HG02610 (cell line): ENCODE measurements at regions not wholly inside any gene's neighbourhood (a gene's known extent, or its start where the extent isn't known, plus 50 kb on each side); places are given as distances from the start of the nearest gene placed in this dataset.
"Not testable (repeated sequence)": the region's sequence is repeated elsewhere in the genome, so short reads cannot be mapped to it uniquely, and the experiment has no call there.

Source experiments
- ATAC-seq: cut with Tn5 transposase; IDR thresholded peaks from one replicate; pipeline ENCODE4 v1.9.1; 2021; ENCODE audit warnings: mild to moderate bottlenecking, moderate library complexity; ENCODE audit not compliant: unreplicated experiment

DNA sequence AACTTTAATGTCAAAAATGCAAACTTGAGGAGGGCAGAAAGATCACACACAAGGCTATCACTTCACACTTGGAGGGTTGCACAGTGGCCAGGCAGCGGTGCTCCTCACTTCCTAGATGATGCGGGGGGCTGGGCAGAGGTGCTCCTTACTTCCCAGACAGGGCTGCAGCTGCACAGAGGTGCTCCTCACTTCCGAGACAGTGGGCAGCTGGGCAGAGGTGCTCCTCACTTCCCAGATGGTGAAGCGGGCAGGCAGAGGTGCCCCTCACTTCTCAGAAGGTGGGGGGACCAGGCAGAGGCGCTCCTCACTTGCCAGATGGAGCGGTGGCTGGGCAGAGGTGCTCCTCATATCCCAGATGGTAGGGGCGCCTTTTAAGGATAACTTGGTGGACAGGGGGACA, 423.2 kb upstream of the RORB start:
- ATAC-seq, result no peak

DNA sequence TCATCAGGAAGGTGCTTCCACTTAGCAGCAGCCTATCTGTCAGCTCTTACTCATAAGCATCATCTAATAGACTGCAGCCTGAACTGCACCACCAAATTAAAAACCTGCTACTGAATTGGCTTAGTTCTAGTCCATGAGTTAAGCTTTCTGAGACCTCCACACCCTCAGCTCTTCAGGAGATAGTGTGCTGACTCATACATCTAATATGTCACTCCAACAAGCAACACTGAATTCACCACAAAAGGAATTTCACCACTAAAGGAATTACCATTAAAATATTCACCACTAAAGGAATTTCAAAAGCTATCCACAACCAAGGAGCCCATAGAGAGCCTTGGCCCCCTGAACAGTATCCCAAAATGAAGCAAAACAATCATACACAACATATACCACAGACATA, 418.5 kb upstream of the RORB start:
- ATAC-seq, result no peak

DNA sequence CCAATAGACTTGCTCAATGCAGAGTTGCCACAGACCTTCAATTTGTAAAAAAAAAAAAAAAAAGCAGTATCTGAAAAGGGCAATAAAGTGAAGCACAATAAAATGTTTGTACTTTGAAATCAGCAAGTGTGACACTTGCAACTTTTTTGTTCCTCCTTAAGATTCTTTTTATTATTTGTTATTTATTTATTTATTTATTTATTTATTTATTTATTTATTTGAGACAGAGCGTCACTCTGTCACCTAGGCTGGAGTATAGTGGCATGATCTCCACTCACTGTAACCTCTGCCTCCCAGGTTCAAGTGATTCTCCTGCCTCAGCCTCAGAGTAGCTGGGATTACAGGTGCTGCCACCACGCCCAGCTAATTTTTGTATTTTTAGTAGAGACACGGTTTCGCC, 416.5 kb upstream of the RORB start:
- not testable (repeated sequence) for ATAC-seq

GRCh38 chr9:74083681-74084433, 413.3 kb upstream of the RORB start:
- ATAC-seq, result no peak

DNA sequence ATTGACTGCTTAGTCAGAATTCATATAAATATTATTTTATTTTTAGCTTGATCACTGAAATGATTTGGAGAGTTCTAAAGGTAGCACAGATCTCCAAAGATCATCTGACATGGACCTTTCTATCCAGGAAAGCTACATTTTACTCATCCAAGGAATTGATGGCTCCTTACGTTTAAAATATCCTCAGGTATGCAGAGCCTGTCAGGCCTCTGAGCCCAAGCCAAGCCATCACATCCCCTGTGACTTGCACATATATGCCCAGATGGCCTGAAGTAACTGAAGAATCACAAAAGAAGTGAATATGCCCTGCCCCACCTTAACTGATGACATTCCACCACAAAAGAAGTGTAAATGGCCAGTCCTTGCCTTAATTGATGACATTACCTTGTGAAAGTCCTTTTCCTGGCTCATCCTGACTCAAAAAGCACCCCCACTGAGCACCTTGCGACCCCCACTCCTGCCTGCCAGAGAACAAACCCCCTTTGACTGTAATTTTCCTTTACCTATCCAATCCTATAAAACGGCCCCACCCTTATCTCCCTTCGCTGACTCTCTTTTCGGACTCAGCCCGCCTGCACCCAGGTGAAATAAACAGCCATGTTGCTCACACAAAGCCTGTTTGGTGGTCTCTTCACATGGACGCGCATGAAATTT, 411.6 kb upstream of the RORB start:
- not testable (repeated sequence) for ATAC-seq

- ATAC-seq, result not testable (repeated sequence)
Observed at GRCh38 chr9:74090921-74091320, 406.2 kb upstream of the RORB start.

- ATAC-seq, result no peak
Observed at GRCh38 chr9:74092491-74092834, 404.7 kb upstream of the RORB start.

DNA sequence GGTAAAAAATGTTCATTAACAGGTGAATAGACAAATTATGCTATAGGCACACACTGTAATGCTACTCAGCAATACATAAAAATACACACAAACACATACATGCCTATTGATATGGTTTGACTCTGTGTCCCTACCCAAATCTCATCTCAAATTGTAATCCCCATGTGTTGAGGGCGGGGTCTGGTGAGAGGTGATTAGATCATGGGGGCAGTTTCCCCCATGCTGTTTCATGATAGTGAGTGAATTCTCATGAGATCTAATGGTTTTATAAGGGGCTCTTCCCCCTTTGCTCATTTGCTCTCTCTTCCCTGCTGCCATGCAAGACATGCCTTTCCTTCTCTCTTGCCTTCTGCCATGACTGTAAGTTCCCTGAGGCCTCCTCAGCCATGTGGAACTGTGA, 403.1 kb upstream of the RORB start:
- ATAC-seq, result not testable (repeated sequence)

GRCh38 chr9:74094766-74095165, 402.4 kb upstream of the RORB start:
- ATAC-seq, result no peak

DNA sequence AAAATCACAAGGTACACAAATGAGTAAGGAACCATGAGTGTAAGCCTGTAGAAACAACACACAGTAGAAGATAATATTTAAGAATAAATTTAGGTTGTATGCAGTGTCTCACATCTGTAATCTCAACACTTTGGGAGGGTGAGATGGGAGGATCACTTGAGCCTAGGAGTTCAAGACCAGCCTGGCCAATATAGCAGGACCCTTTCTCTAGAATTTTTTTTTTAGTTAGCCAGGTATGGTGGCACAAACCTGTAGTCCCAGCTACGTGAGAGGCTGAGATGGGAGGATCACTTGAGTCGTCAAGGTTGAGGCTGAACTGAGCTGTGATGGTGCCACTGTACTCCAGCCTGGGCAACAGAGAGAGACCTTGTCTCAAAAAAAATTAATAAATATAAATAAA, 401.2 kb upstream of the RORB start:
- no peak for ATAC-seq

- no peak for ATAC-seq
Observed at GRCh38 chr9:74096420-74096819, 400.7 kb upstream of the RORB start.

DNA sequence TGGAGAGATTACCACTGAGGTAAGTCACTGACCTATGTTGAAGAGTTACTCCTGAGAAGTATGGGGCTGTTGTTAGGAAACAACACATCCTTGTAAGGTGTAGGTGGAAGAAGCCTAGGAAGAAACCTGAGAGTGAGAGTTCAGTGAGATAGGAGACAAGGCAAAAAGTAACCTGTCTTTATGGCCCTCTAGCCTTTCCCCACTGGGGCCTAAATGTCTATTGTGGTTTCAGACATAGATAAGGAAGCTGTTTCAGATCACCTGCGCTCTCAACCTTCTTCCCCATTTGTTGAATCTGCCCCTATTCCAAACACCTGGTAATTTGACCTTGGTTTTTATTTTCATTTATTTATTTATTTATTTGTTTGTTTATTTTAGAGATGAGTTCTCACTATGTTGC, 397.1 kb upstream of the RORB start:
- no peak for ATAC-seq

GRCh38 chr9:74102148-74102547, 395.0 kb upstream of the RORB start:
- ATAC-seq, result not testable (repeated sequence)

DNA sequence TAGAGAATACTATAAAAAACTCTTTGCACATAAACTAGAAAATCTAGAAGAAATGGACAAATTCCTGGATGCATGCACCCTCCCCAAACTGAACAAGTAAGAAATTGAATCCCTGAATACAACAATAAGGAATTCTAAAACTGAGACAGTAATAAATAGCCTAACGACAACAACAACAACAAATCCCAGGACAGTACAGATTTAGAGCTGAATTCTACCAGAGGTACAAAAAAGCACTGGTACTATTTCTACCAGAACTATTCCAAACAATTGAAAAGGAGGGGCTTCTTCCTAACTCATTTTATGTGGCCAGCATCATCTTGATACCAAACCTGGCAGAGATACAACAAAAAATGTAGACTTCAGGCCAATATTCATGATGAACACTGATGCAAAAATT, 394.4 kb upstream of the RORB start:
- no peak for ATAC-seq

GRCh38 chr9:74107692-74108091, 389.4 kb upstream of the RORB start:
- no peak for ATAC-seq

- ATAC-seq, result no peak
Observed at GRCh38 chr9:74115976-74116375, 381.2 kb upstream of the RORB start.

- no peak for ATAC-seq
Observed at GRCh38 chr9:74117151-74117550, 380.0 kb upstream of the RORB start.

GRCh38 chr9:74117731-74118130, 379.4 kb upstream of the RORB start:
- no peak for ATAC-seq

DNA sequence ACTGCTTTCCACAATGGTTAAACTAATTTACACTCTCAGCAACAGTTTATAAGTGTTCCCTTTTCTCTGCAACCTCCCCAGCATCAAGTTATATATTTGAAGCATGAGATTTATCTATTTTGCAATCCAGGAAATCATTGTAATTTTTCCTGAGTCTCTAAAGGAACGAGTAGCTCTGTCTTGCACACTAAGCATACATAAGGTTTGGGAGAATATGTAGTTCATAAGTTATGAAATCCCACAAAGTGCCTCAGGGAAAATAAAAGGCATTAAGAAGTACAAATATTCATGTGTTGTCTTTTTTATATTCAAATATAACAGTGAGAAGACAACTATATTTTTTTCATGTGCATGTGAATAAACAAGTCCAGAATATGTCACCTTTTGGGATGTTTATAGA, 377.1 kb upstream of the RORB start:
- ATAC-seq, result no peak

GRCh38 chr9:74120470-74120869, 376.7 kb upstream of the RORB start:
- ATAC-seq, result no peak

DNA sequence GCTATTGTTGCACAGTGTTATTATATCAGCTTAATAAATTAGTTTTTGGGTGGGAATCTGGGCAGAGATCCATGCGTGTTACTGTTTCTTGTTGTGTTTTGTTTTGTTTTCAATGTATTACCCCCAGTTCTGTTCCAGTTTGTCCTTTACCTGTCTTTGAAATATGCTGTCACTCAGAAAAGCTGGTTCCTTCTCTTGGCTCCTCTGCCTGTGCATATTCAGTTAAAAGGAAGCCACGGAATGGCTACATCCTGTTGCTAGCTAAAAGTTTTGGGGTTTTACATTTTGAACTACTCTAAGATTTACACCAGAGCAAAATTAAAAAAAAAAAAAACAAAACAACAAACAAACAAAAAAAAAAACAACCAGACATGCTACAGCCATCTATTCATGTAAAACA, 374.9 kb upstream of the RORB start:
- no peak for ATAC-seq

GRCh38 chr9:74122661-74123060, 374.5 kb upstream of the RORB start:
- no peak for ATAC-seq

GRCh38 chr9:74125941-74126340, 371.2 kb upstream of the RORB start:
- no peak for ATAC-seq
